GM13976 (cell line): ENCODE measurements at regions not wholly inside any gene's neighbourhood (a gene's known extent, or its start where the extent isn't known, plus 50 kb on each side); places are given as distances from the start of the nearest gene placed in this dataset.
"Not testable (repeated sequence)": the region's sequence is repeated elsewhere in the genome, so short reads cannot be mapped to it uniquely, and the experiment has no call there.

Experiments used
- DNase-seq: peaks from one replicate; pipeline ENCODE4 v3.0.0; 2012; ENCODE audit warnings: low spot score
- CTCF ChIP-seq: IDR thresholded peaks from 2 replicates; pipeline ENCODE4 v1.5.1; 2012; ENCODE audit warnings: borderline replicate concordance, mild to moderate bottlenecking; ENCODE audit not compliant: insufficient read depth; ENCODE audit errors: extremely low read depth, missing control alignments, control extremely low read depth
- in situ Hi-C: fragments of 300-500 bp; cut with MboI; formaldehyde crosslinking; loops from one replicate; pipeline ENCODE4 v1.12.0; 2022; ENCODE audit warnings: low sequenced_read_pairs, mixed read lengths, inconsistent platforms; ENCODE audit not compliant: unreplicated experiment

- in situ Hi-C loops: no loop called here
- no peak for TF ChIP-seq CTCF
- DNase-seq: no peak
Measured at GRCh38 chr2:145379934-145380333, 860.0 kb upstream of the ZEB2 start.

- in situ Hi-C loops: no loop called here
- TF ChIP-seq CTCF: no peak
- no peak for DNase-seq
Measured at GRCh38 chr2:145374165-145374564, 854.2 kb upstream of the ZEB2 start.

GRCh38 chr2:145367334-145367733 is 847.4 kb upstream of the ZEB2 start:
- DNase-seq, in situ Hi-C loops: not testable (repeated sequence)

- no peak for TF ChIP-seq CTCF
- in situ Hi-C loops: no loop called here
- DNase-seq: no peak
Measured at GRCh38 chr2:145366341-145366740, 846.4 kb upstream of the ZEB2 start.

GRCh38 chr2:145360129-145360790 is 840.3 kb upstream of the ZEB2 start:
- no peak for DNase-seq
- TF ChIP-seq CTCF: no peak
- in situ Hi-C loops: no loop called here

GRCh38 chr2:145359561-145359960 is 839.6 kb upstream of the ZEB2 start:
- in situ Hi-C loops: no loop called here
- no peak for TF ChIP-seq CTCF

GRCh38 chr2:145356056-145356455 is 836.1 kb upstream of the ZEB2 start:
- no peak for DNase-seq
- in situ Hi-C loops: no loop called here
- TF ChIP-seq CTCF: no peak

More at GRCh38 chr2:145359561-145359960, 839.6 kb upstream of the ZEB2 start:
- no peak for DNase-seq
